ENCODE measurements at regions not wholly inside any gene's neighbourhood (a gene's known extent, or its start where the extent isn't known, plus 50 kb on each side); places are given as distances from the start of the nearest gene placed in this dataset.
"Not testable (repeated sequence)": the region's sequence is repeated elsewhere in the genome, so short reads cannot be mapped to it uniquely, and the experiment has no call there.

DNA sequence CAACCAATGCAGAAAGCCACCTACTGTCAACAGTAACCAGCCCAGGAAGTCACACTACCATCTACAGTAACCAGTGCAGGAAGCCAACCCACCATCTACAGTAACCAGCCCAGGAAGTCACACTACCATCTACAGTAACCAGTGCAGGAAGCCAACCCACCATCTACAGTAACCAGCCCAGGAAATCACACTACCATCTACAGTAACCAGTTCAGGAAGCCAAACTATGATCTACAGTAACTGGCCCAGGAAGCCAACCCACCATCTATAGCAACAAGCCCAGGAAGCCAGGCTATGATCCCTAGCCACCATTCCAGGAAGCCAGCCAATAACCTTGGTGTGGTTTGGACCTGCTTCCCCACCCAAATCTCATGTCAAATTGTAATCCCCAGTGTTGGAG lies 97.4 kb upstream of the APCDD1 start:
- H3K4me3 ChIP-seq (ENCODE audit: control insufficient read depth in 1 of 7, extremely low read depth in 1 of 7, insufficient read depth in 4 of 7, low read depth in 2 of 7, low read length in 6 of 7); H3K4me1 ChIP-seq (ENCODE audit: control extremely low read depth in 1 of 4, control insufficient read depth in 4 of 4, insufficient read depth in 4 of 4, low read length in 3 of 4); CTCF ChIA-PET; DNase-seq; H3K27me3 ChIP-seq (replicated peaks in 2 of 5; ENCODE audit: control insufficient read depth in 4 of 5, insufficient read depth in 5 of 5, low read length in 4 of 5); H3K36me3 ChIP-seq (ENCODE audit: control insufficient read depth in 4 of 4, insufficient read depth in 4 of 4, low read length in 3 of 4); POLR2A ChIA-PET; H3K27ac ChIP-seq (ENCODE audit: insufficient read depth in 1 of 2, low read depth in 1 of 2, low read length in 2 of 2, poor library complexity in 1 of 2, severe bottlenecking in 2 of 2): not testable (repeated sequence)
- H3K9me3 ChIP-seq (ENCODE audit: control extremely low read depth in 1 of 5, control insufficient read depth in 4 of 5, insufficient read depth in 2 of 5, low read depth in 1 of 5, low read length in 4 of 5) = peaks cover 0 to 20% (median 7%) of the 10 kb centered on the region in 5 experiments

DNA sequence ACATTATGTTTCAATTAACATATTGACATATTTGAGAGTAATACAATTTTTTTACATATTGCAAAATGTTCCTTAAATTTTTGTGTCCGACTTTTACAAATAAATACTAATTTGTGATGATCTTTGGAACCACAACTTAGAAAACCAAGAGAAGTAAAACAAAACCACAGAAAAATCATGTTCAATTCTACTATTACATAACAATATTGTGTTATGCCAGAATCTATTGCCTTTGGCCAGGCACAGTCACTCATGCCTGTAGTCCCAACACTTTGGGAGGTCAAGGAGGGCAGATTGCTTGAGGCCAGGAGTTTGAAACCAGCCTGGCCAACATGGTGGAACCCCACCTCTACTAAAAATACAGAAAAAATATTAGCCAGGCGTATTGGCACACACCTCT lies 92.8 kb upstream of the APCDD1 start:
- H3K27me3 ChIP-seq (replicated peaks in 2 of 5; ENCODE audit: control insufficient read depth in 4 of 5, insufficient read depth in 5 of 5, low read length in 4 of 5) = no peaks in the 10 kb centered on the region
- H3K27ac ChIP-seq (ENCODE audit: insufficient read depth in 1 of 2, low read depth in 1 of 2, low read length in 2 of 2, poor library complexity in 1 of 2, severe bottlenecking in 2 of 2) = no peak overlapping the region
- peaks cover 0 to 25% (median 15%) of the 10 kb centered on the region in 5 experiments for H3K9me3 ChIP-seq (ENCODE audit: control extremely low read depth in 1 of 5, control insufficient read depth in 4 of 5, insufficient read depth in 2 of 5, low read depth in 1 of 5, low read length in 4 of 5)
- DNase-seq = no peak
- ChIA-PET CTCF (no interaction called here), POLR2A (no interaction called here)
- H3K36me3 ChIP-seq (ENCODE audit: control insufficient read depth in 4 of 4, insufficient read depth in 4 of 4, low read length in 3 of 4) = no peaks in the 10 kb centered on the region
- H3K4me1 ChIP-seq (ENCODE audit: control extremely low read depth in 1 of 4, control insufficient read depth in 4 of 4, insufficient read depth in 4 of 4, low read length in 3 of 4) = no peaks in the 10 kb centered on the region
- H3K4me3 ChIP-seq (ENCODE audit: control insufficient read depth in 1 of 7, extremely low read depth in 1 of 7, insufficient read depth in 4 of 7, low read depth in 2 of 7, low read length in 6 of 7) = no peak overlapping the region
- WGBS (ENCODE audit: insufficient coverage) = no CpG with 5 or more reads among the region's 2 CpGs

DNA sequence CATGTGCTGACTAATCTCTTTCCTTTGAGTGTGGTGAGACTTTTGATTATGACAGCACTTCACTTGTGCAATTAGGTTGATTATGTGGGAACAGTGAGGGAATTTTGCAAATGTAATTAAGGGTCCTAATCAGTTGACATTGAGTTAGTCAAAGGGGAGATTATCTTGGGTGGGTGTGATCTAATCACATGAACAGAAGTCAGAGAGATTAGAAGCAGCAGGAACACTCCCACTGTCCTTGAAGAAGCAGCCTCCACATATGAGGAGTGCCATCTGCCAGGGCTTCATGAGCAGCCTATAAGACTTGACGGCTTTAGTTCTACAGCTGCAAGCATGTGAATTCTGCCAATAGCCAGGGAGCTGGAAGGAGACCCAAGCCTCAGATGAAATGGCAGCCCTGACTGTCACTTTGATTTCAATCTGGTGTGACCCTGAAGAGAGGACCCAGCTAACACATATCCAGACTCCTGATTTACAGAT lies 89.4 kb upstream of the APCDD1 start:
- Histone ChIP-seq H3K36me3 (ENCODE audit: control insufficient read depth in 4 of 4, insufficient read depth in 4 of 4, low read length in 3 of 4) (no peaks in the 10 kb centered on the region), H3K27ac (ENCODE audit: insufficient read depth in 1 of 2, low read depth in 1 of 2, low read length in 2 of 2, poor library complexity in 1 of 2, severe bottlenecking in 2 of 2) (no peak overlapping the region), H3K4me1 (ENCODE audit: control extremely low read depth in 1 of 4, control insufficient read depth in 4 of 4, insufficient read depth in 4 of 4, low read length in 3 of 4) (no peaks in the 10 kb centered on the region), H3K27me3 (replicated peaks in 2 of 5; ENCODE audit: control insufficient read depth in 4 of 5, insufficient read depth in 5 of 5, low read length in 4 of 5) (no peaks in the 10 kb centered on the region), H3K4me3 (ENCODE audit: control insufficient read depth in 1 of 7, extremely low read depth in 1 of 7, insufficient read depth in 4 of 7, low read depth in 2 of 7, low read length in 6 of 7) (no peak overlapping the region), H3K9me3 (ENCODE audit: control extremely low read depth in 1 of 5, control insufficient read depth in 4 of 5, insufficient read depth in 2 of 5, low read depth in 1 of 5, low read length in 4 of 5) (peaks cover 0 to 13% (median 7%) of the 10 kb centered on the region in 5 experiments)
- POLR2A ChIA-PET = no interaction called here
- 100% methylated on average over 1 of the region's 1 CpG for WGBS (ENCODE audit: insufficient coverage)
- no peak for DNase-seq
- CTCF ChIA-PET = no interaction called here

DNA sequence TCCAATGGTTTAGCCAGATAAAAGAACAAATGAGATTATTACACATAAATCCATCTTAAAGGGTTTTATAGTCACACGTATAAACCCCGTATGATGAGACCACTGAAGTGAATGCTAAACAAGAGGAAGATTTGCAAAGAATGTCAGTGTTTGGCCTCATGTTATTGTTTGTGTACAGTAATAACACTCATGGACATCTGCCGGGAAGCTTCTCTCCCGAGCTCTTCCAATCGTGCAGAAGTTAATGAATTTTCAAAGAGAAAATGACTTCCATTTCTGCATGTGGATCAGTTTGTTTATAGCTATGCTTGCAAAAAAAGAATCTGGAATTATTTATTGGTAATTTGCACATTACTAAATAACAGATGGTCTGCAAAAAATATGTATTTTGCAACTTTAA lies 88.5 kb upstream of the APCDD1 start:
- Histone ChIP-seq H3K4me1 (ENCODE audit: control extremely low read depth in 1 of 4, control insufficient read depth in 4 of 4, insufficient read depth in 4 of 4, low read length in 3 of 4) (no peaks in the 10 kb centered on the region), H3K4me3 (ENCODE audit: control insufficient read depth in 1 of 7, extremely low read depth in 1 of 7, insufficient read depth in 4 of 7, low read depth in 2 of 7, low read length in 6 of 7) (no peak overlapping the region), H3K27me3 (replicated peaks in 2 of 5; ENCODE audit: control insufficient read depth in 4 of 5, insufficient read depth in 5 of 5, low read length in 4 of 5) (no peaks in the 10 kb centered on the region), H3K9me3 (ENCODE audit: control extremely low read depth in 1 of 5, control insufficient read depth in 4 of 5, insufficient read depth in 2 of 5, low read depth in 1 of 5, low read length in 4 of 5) (peaks cover 0 to 13% (median 7%) of the 10 kb centered on the region in 5 experiments), H3K27ac (ENCODE audit: insufficient read depth in 1 of 2, low read depth in 1 of 2, low read length in 2 of 2, poor library complexity in 1 of 2, severe bottlenecking in 2 of 2) (no peak overlapping the region), H3K36me3 (ENCODE audit: control insufficient read depth in 4 of 4, insufficient read depth in 4 of 4, low read length in 3 of 4) (no peaks in the 10 kb centered on the region)
- CTCF ChIA-PET = interaction anchor here (1.1 kb wide), 1 partner anchor 286 kb away, joined by 3 read pairs; no protein-coding TSS in a partner anchor
- DNase-seq = no peak
- 100% methylated on average over 2 of the region's 5 CpGs for WGBS (ENCODE audit: insufficient coverage)
- POLR2A ChIA-PET = no interaction called here

DNA sequence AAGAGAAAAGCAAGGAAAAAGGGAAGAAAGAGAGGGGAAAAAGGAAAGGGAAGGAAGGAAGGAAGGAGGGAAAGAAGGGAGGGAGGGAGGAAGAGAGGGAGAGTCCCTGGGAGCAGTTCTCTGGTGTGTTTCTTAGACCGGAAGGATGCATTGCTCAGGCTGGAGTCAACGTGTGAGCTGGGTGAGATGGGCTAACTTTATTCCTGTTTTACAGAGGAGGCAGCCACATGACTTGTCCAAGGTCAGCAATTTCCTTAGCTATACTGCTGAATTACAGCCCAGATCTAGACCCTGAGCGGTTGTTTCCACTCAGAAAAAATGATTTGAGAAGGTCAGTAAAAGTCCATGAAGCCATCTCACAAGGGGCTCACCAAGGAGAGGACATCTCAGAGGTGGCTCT lies 86.6 kb upstream of the APCDD1 start:
- no peak for DNase-seq
- H3K4me1 ChIP-seq (ENCODE audit: control extremely low read depth in 1 of 4, control insufficient read depth in 4 of 4, insufficient read depth in 4 of 4, low read length in 3 of 4) = no peaks in the 10 kb centered on the region
- peaks cover 0 to 13% (median 7%) of the 10 kb centered on the region in 5 experiments for H3K9me3 ChIP-seq (ENCODE audit: control extremely low read depth in 1 of 5, control insufficient read depth in 4 of 5, insufficient read depth in 2 of 5, low read depth in 1 of 5, low read length in 4 of 5)
- POLR2A ChIA-PET = no interaction called here
- no peaks in the 10 kb centered on the region for H3K27me3 ChIP-seq (replicated peaks in 2 of 5; ENCODE audit: control insufficient read depth in 4 of 5, insufficient read depth in 5 of 5, low read length in 4 of 5)
- H3K4me3 ChIP-seq (ENCODE audit: control insufficient read depth in 1 of 7, extremely low read depth in 1 of 7, insufficient read depth in 4 of 7, low read depth in 2 of 7, low read length in 6 of 7) = no peak overlapping the region
- WGBS (ENCODE audit: insufficient coverage) = 100% methylated on average over 1 of the region's 3 CpGs
- no peaks in the 10 kb centered on the region for H3K36me3 ChIP-seq (ENCODE audit: control insufficient read depth in 4 of 4, insufficient read depth in 4 of 4, low read length in 3 of 4)
- CTCF ChIA-PET = no interaction called here
- H3K27ac ChIP-seq (ENCODE audit: insufficient read depth in 1 of 2, low read depth in 1 of 2, low read length in 2 of 2, poor library complexity in 1 of 2, severe bottlenecking in 2 of 2) = no peak overlapping the region

DNA sequence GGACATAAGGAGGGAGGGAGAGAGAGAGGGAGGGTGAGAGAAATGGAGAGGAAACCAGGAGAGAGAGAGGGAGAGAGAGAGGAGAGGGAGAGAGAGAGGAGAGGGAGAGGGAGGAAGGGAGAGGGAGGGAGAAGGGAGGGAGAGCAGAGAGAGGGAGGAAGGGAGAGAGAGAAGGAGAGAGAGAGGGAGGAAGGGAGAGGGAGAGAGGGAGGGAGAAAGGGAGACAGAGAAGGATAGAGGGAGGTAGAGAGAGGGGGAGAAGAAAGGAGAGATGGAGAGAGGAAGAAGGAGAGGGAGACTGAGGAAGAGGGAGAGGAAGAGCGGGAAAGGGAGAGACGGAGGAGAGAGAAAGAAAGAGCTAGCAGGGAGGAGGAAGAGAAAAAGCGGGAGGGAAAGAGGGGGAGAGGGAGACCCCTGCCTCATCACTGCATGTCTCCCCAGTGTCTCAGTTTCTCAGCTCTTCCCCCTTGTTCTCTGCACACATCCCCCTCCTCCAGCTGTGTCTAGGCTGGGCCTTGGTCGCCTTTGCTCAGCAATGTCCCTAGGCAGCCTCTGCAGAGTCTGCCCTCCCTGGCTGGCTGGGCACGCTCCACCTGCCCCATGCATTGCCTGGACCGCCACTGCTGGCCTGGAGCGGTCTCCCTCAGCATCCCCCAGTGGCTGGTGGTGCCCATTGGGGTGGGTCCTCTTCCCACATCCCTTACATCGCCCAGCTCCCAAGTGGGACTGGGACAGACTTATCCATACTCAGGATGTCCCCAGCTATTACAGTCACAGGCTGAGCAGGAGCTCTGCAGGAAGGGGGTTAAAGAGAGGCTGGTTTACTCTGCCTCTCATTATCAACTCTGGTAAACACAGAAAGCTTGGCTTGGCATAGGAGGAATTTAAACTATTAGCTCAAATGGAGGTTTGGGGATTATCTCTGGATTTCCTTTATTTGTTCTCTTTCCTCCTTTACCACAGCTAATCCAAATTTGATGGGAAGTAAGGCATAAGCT lies 85.7 kb upstream of the APCDD1 start:
- POLR2A ChIA-PET = no interaction called here
- H3K27ac ChIP-seq (ENCODE audit: insufficient read depth in 1 of 2, low read depth in 1 of 2, low read length in 2 of 2, poor library complexity in 1 of 2, severe bottlenecking in 2 of 2) = no peak overlapping the region
- WGBS (ENCODE audit: insufficient coverage) = 95% methylated on average over 6 of the region's 8 CpGs

DNA sequence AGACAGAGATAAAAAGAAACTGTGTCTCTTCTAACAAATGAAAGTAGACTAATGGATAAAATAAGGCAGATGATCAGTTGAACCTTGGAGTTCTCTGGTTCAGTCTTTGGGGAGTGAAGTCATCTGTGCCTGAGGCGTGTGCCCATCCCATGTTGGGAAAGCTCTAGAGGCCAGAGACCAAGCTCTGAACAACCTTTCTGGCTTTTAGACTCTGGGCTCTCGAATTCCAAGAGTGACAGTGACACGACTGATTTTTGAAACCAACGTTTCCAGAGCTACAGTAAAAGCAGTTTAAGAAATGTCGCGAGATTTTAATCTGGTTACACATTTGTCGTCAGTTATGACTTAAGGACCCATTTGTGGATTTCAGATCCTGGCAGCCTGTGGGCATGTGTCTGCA lies 83.7 kb upstream of the APCDD1 start:
- Histone ChIP-seq H3K36me3 (ENCODE audit: control insufficient read depth in 4 of 4, insufficient read depth in 4 of 4, low read length in 3 of 4) (no peaks in the 10 kb centered on the region), H3K9me3 (ENCODE audit: control extremely low read depth in 1 of 5, control insufficient read depth in 4 of 5, insufficient read depth in 2 of 5, low read depth in 1 of 5, low read length in 4 of 5) (peaks cover 0 to 2% (median 0%) of the 10 kb centered on the region in 5 experiments), H3K27ac (ENCODE audit: insufficient read depth in 1 of 2, low read depth in 1 of 2, low read length in 2 of 2, poor library complexity in 1 of 2, severe bottlenecking in 2 of 2) (no peak overlapping the region), H3K27me3 (replicated peaks in 2 of 5; ENCODE audit: control insufficient read depth in 4 of 5, insufficient read depth in 5 of 5, low read length in 4 of 5) (no peaks in the 10 kb centered on the region), H3K4me1 (ENCODE audit: control extremely low read depth in 1 of 4, control insufficient read depth in 4 of 4, insufficient read depth in 4 of 4, low read length in 3 of 4) (no peaks in the 10 kb centered on the region), H3K4me3 (ENCODE audit: control insufficient read depth in 1 of 7, extremely low read depth in 1 of 7, insufficient read depth in 4 of 7, low read depth in 2 of 7, low read length in 6 of 7) (no peak overlapping the region)
- DNase-seq = no peak
- ChIA-PET CTCF (interaction anchor here (0.8 kb wide), 1 partner anchor 27 kb away, joined by 3 read pairs; no protein-coding TSS in a partner anchor), POLR2A (interaction anchor here (0.6 kb wide), 1 partner anchor 266 kb away, joined by 3 read pairs; no protein-coding TSS in a partner anchor)
- WGBS (ENCODE audit: insufficient coverage) = 91% methylated on average over 7 of the region's 7 CpGs

More for the DNA sequence above, 85.7 kb upstream of the APCDD1 start:
- H3K36me3 ChIP-seq (ENCODE audit: control insufficient read depth in 4 of 4, insufficient read depth in 4 of 4, low read length in 3 of 4) = no peaks in the 10 kb centered on the region
- H3K4me3 ChIP-seq (ENCODE audit: control insufficient read depth in 1 of 7, extremely low read depth in 1 of 7, insufficient read depth in 4 of 7, low read depth in 2 of 7, low read length in 6 of 7) = no peak overlapping the region
- CTCF ChIA-PET = no interaction called here
- no peaks in the 10 kb centered on the region for H3K27me3 ChIP-seq (replicated peaks in 2 of 5; ENCODE audit: control insufficient read depth in 4 of 5, insufficient read depth in 5 of 5, low read length in 4 of 5)
- H3K9me3 ChIP-seq (ENCODE audit: control extremely low read depth in 1 of 5, control insufficient read depth in 4 of 5, insufficient read depth in 2 of 5, low read depth in 1 of 5, low read length in 4 of 5) = peaks cover 0 to 10% (median 7%) of the 10 kb centered on the region in 5 experiments
- no peaks in the 10 kb centered on the region for H3K4me1 ChIP-seq (ENCODE audit: control extremely low read depth in 1 of 4, control insufficient read depth in 4 of 4, insufficient read depth in 4 of 4, low read length in 3 of 4)
- no peak for DNase-seq

All from common myeloid progenitor, CD34-positive (primary cell).